NCI-H526 treated with DMSO at 0.1 percent for 48 hours (cell line): ENCODE measurements at regions not wholly inside any gene's neighbourhood (a gene's known extent, or its start where the extent isn't known, plus 50 kb on each side); places are given as distances from the start of the nearest gene placed in this dataset.
"Not testable (repeated sequence)": the region's sequence is repeated elsewhere in the genome, so short reads cannot be mapped to it uniquely, and the experiment has no call there.

ENCODE experiments used
- DNase-seq: peaks from one replicate; lab custom pipeline; 2025; lab: John Stamatoyannopoulos, UW

DNA sequence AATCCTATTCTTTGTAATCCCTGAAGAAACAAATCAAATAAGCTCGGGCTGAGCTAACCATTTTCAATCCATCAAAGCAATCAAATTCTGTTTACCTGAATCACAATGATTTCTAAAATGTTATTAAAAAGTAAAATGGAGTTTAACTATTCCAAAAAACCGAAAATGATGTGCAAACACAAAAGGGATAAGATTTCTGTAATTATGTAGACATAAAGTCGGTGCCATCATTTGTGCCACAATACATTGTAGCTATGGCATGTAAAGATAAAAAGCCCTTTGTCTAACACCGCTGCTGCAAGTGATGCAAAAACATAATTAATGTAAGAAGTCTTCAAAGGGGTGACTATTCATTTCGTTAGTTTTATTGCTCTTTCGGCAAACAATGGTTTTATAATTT lies 125.1 kb upstream of the FAM204A start:
- peak; percentile 21 for DNase-seq

DNA sequence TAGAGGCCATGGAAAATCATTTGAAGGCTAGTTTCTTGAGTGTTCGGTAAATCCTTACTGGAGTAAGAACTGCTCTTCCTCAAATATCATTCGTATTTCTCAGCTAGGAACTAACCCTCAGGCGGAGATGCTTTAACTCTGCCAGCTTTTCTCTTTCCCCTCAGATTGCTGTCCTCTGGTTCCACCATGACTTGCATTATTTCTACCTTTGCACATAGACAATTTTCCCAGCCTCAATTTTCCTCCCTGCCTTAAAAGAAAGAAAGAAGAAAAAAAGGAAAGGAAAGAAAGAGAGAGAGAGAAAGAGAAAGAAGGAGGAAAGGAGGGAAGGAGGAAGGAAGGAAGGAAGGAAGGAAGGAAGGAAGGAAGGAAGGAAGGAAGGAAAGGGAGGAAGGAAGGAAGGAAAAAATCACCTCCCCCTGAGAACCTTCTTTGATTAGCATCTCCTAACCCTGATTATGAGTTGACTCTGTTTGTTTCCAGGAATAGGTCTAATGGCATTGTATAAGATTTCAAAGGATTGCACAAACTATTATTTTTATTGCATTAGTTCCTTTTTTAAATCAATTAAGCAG lies 123.3 kb upstream of the FAM204A start:
- no peak for DNase-seq

DNA sequence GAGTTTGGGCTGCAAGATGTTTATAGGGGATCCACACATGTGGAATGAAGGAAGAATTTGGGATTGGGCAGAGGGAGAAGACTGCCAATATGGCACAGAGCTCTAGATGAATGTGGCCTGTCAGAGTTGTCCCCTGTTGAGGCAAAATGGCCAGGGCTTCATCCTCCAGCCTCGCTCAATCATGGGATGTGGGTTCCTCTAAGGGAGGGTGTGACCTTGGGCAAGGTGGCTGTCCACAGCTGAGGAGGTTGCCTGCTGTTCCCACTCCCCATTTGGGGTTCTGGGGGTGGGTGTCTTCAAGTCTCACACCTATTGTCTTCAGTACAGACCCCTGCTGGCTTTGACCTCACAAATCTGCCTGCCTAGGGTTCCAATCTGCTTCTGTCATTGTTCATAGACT lies 121.6 kb upstream of the FAM204A start:
- no peak for DNase-seq

DNA sequence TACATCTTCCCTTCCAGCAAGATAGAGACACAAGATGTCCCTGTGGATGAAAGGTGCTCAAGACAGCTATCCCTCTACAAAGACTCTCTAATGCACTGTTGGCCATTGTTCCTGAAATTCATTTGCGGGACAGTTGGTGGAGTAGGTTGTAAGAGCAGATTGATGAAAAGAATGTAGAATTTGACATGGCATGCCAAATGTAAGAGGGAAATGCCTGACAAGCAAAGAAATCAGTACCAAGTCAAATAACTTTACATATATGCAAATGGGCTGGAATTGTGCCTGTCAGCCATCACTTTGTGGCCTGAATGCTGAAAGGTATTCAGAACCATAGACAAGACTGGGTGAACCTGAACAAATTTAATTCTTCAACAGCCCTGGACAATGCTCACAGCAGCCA lies 120.3 kb upstream of the FAM204A start:
- no peak for DNase-seq

DNA sequence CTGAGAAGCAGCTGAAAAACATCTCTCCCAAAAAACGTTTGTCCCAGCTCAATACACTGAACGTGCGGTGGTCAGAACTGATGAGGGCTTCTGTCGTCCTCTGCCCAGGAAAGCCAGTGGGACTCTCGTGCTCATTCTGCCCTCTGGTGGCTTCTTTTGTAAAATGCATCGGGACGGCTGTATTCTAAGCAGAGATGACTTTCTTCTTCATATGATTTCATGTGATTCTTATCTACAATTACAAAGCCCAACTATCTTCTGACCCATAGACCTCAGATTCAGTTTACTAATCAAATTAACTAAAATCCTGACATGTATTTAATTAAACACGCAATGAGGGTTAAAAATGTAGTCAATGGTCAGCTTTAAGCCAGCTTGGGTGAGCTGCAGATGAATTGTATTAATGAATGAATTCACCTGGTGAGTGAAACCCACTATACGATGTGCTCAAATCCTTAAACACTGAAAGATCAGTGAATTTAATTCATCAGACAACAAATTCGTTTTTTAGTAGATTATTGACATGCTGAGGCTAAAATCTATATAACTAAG lies 117.6 kb upstream of the FAM204A start:
- DNase-seq = peak; percentile 25

DNA sequence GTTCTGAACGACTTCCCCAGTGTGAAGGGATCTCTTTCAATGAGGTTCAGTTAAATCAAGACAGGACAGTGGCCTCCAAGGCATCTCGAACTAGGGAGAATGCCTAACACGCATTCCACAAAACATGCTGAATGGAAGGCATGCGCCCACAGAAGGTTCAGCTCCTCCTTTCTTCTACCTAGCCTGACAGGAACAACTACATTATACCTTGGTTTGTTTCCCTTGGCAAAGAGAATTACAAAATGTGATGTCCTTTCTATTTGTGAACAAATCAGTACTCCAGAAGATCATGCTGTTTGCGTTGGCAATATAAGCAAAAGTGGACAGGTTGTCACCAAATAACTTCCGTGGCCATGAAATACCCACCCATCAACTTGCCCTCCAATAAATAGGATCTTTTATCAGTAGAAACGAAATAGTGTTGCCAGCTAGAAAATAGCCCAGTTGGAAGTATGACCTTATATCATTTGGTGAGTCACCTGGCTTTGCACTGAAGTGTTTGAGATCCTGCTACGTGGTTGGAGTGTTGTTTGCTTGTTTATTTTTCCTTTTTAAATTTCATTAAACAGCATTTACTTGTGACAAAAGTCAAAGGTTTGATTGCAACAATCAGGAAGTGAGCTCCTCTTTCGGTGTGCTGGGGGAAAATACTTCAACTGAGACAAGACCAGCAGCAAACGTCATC lies 117.0 kb upstream of the FAM204A start:
- DNase-seq = no peak

DNA sequence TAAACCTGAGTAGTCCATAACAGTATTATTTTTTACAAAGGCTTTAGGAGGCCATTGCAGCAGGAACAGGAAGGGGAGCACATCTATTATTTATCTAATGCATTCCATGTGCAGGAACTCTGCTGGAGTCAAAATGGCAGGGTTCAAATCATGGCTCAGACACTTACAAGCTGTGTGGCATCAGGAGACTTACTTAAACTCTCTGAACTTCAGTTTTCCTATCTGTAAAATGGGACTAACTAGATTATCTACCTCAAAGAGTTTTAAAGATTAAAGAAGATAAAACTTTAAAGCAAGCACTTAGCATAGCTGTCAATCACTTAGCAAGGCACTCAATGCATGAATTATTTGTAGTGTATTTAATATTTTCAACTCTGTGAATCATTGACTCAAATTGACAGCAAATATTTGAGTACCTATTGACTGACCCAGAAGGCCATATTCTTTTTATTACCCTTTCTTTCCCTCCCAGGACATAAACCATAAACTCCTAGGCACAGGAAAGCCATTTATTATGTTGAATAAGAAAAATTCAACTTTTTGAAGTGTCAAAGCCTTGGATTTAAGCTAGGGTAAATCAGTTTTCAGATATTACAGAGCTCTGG lies 115.8 kb upstream of the FAM204A start:
- DNase-seq = no peak

DNA sequence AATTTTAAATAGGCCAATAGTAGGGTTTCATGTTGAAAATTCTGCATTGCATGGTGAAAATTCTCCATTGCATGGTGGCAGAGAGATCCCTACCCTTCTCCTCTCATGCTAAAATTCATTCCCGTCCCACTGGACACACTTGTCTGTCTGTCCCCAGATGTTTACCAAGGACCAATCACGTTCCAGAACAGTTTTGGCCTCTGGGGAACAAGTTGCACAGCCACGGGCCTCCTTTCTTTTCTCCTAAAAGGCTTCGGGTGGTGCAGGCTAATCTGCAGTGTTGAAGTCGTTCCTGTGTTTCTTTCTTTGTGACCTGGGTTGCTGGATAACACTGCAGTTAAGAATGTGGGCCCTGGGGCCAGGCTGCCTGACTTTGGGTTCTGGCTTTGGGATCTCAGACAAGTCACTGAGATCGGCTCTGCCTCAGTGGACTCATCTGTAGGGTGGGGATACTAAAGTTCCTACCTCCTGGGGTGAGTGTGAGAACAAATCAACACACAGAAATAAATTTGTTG lies 113.1 kb upstream of the FAM204A start:
- DNase-seq = no peak

DNA sequence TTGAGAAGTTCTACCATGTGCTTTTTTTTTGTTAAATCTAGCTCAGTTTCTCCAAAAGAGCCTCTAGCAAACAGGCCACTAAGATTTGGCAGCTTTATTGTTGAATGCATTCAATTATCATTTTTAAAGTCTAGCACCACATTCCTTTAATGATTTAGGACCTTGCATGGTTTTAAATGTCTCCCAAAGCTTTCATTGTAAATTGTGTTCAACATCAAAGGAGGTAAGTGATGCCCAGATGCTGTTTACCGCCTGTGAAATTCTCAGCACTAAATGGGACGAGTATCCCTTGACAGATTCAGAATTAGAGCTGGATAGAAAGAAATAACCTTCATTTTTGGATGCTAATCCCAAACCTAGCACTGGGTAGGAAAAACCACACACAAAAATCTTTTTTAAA lies 112.1 kb upstream of the FAM204A start:
- no peak for DNase-seq

DNA sequence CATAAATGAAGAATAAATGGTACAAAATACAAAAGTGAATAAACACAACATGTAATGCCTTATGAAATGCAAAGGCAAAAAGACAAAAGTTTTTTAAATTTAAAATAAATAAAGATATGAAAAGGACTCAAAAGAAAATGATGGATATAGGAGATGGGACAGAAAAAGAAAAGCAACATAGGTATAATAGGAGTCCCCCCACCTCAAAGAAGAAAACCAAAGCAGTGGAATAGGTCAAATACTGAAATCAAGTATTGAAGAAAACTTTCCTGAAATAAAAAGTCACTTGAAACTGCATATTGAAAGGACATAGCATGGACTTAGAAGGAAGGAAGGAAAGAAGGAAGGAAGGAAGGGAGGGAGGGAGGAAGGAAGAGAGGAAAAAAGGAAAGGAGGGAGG lies 110.0 kb upstream of the FAM204A start:
- DNase-seq = no peak

DNA sequence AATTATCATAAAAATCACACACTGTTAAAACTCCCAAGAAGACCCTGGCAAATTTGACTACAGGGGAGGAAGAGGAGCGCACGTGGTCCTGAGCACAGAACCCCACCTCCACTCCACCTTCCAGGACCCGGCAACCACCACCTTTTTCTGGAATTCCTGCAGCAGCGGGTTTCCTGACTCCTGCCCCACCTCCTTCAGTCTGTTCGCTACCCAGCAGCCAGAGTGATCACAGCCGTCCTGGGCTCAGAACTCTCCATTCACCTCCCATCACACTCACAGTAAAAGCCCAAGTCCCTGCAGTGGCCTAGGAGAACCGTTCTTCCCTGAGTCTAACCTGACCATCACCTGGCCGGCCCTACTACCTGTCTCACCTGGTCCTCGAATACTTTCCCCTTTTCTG lies 107.4 kb upstream of the FAM204A start:
- DNase-seq = no peak

DNA sequence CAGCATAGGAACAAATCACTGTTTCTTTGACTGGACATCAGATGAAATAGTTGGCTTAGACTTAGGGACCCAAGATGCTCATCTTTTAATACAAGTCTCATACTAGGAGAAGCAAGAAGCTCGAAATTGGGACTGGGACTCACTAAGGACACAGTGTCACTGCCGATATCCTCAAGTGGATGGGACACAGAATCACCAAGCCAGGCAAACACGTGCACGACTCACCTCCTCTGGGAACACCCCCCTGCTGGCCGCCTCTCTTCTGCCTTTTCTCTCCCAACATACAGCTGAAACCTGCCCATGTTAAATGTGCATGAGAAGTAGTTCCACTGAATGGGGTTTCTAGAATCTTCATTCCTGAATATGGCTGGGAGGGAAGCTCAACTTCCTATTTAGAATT lies 106.6 kb upstream of the FAM204A start:
- DNase-seq = no peak

DNA sequence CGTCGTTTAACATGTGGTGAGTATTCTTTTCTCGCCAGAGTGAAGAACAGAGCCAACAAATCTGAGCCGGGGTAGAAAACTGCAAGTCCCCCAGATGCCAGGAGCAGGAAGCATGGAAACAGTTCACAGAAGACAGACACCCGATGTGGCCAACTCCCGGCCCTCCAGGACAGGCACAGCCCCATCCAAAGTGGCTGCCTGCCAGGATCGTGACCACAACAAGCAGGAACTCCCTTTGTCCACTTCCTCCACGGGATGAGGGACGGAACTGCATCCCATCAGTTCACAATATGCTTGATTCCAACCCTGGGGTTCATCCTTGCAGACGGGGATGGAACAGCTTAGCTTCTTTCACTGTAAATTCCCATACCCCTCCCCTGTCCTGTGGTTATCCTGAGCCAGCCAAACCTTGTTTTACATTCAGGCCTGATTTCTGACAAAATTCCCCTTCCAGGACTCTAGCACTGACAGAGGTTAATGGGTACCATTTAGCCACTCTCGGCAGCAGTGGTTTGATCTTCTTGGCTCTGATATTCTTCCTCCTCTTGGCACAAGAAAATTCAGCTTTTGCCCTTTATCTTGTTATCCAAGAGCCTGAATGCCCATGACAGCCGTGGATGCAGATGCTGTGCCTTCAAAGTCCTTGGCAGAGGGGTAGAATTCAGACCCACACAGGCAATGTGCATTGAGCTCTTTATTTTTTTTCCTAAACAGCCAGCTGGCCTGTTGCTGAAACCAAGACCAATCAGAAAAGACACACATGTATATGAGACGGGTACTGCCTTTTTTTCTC lies 105.5 kb upstream of the FAM204A start:
- no peak for DNase-seq

DNA sequence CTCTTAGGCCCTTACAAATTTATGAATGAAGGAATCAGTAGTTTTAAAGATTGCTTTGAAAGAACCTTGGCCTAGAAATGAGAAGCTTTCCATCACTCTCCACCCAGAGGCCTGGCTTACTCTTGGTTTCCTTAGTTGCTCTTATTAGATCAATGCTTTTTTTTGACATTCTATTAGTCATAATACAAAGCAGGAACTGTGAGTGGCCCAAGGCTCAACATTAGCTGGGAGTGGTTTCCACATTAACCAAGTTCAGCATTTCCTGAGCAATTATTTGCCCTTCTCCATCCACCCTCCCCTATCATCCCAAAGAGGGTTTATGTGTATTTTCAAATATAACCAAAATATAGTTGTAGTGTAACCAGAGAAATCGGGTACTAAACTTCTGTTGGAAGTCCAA lies 103.4 kb upstream of the FAM204A start:
- no peak for DNase-seq

DNA sequence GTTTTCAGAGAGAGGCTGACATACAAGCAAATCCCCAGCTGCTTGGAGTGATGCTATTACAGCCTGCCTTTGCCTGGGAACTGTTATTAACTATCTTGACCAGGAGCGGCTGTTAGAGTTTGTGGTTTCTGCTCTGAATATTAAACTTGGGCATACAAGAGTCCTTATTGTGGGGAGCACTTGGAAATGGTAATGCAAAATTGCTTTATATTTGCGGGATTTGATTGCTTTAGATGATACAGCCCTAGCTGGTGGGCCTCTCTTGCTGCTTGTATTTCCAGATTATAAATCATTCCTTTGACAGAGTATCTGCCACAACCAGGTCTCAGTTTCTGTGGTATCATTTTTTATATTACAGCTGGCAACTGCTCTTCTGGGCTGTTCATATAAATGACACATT lies 101.9 kb upstream of the FAM204A start:
- peak; percentile 76 for DNase-seq

DNA sequence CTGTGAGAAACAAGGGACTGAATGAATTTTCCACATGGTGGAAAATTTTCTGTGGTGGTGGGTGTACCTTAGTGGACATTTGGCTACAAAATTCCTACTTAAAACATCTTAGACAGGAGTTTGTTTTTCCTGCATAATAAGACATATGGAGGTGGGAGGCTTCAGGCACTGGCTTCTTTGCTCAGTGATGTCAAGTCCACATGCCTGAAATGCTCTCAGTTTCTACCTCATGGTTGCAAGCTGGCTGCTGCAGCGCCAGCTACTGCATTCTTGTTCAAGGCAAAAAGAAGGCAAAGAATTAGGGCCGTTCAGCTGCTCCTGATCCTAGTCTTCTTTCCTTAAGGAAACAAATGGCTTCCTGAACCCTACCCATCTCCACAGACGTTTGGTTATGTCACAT lies 99.9 kb upstream of the FAM204A start:
- DNase-seq = no peak

DNA sequence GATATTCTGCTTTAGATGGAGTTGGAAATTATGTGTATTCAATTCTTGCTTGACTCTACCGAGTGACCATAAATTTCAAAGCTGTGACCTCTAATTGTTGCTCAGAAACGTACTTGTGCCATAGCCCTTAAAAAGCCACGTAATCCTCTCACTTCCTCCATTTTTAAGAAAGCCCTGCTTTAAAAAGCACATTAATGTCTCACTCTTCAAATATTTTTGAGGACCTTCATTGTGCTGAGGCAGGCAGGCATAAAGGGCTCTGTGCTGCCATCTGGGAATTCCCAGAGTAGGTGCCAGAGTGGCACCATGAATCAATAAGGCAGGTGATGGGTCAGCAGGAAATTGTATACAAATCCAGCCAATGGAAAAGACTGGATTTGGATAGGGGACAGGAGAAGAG lies 97.7 kb upstream of the FAM204A start:
- no peak for DNase-seq

DNA sequence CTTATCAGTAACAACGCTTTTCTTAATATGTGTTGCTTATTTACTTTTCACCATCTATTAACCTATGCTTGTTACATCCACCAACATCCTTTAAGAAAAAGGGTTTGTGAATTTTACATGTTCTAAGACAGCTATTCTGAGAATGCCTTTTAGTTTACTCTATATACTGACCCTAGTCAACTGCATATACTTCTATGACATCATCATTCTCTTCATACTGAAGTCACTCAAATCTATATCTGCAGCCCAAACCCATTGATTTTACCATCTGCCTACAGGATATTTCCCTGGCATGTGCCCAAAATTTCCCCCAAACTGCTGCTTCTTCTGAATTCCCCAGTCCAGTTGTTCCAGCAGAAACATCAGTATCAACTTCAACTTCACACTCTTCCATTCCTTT lies 94.6 kb upstream of the FAM204A start:
- no peak for DNase-seq

DNA sequence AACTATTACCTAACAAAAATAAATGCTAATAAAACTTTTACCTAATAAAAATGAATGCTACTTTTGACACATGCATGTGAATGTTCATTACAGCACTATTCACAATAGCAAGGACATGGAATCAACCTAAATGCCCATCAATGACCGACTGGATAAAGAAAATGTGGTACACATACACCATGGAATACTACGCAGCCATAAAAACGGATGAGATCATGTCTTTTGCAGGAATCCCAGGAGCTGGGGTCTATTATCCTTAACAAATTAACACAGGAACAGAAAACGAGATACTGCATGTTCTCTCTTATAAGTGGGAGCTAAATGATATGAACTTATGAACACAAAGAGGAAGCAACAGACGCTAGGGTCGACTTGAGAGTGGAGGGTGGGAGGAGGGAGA lies 88.1 kb upstream of the FAM204A start:
- no peak for DNase-seq

DNA sequence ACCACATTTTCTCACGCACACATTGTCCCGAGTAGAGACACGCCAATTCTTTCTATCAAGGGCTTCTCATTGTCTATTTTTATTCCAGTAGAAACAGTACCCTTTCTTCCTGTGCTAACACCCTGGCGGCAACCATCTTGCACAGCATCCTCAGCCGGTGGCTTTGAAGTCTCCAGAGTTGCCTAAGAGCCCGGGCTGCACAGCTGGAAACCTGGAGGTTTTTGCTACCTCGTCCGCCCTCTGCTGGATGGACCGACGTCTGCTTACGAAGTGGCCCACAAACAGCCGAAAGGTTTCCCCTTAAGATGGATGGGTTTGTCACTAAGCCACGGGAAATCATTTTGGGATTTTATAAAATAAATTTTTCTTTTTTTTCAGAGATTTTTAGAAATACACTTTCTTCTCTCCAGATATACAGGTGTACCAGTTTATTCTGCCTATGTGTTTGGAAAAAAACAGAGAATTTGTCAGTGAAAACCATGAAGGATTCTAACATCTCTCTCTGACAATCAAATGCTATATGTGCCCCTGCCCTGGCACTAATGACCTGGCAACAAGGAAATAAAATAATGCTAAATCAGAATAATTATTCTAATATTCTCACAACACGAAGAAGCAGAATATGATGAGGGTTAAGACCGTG lies 81.8 kb upstream of the FAM204A start:
- DNase-seq = peak; percentile 68

DNA sequence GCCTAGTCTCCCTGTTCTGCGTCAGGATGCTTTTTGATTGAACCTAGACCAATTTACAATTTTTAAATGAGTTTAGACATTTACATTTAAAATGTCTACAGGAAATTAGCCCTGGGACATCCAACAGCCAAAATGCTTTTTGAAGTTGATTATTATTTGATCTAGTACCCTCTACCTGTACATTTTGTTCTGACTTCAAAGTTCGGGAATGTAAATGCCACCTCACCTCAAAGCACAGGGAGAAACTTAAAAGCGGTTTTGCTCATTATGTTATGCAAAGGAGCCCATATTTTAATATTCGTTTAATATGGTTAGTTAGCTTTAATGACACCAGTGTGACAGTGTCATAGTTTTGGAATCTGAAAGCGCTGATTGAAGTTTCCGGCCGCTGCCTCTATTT lies 80.1 kb upstream of the FAM204A start:
- DNase-seq = peak; percentile 86

DNA sequence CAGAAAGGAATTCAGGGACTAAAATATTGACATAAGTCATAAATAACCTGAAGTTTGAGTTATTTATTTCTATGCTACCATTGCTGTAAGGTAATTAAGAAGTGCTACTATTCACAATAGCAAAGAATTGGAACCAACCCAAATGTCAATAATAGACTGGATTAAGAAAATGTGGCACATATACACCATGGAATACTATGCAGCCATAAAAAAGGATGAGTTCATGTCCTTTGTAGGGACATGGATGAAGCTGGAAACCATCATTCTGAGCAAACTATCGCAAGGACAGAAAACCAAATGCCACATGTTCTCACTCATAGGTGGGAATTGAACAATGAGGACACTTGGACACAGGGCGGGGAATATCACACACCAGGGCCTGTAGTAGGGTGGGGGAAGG lies 77.9 kb upstream of the FAM204A start:
- DNase-seq = not testable (repeated sequence)
